ENCODE measurements at regions not wholly inside any gene's neighbourhood (a gene's known extent, or its start where the extent isn't known, plus 50 kb on each side); places are given as distances from the start of the nearest gene placed in this dataset.

GRCh38 chr19:32018014-32018413 lies 327.4 kb upstream of the ZNF507 start:
- H3K4me3 ChIP-seq (ENCODE audit: low read depth in 1 of 3, low read length in 3 of 3), result no peak overlapping the region
- peaks cover 0 to 2% (median 0%) of the 10 kb centered on the region in 4 donors for H3K9me3 ChIP-seq (ENCODE audit: control insufficient read depth in 4 of 4, low read length in 3 of 4)
- peaks cover 0 to 9% (median 2%) of the 10 kb centered on the region in 4 donors for H3K27me3 ChIP-seq (ENCODE audit: control insufficient read depth in 4 of 4, insufficient read depth in 4 of 4, low read length in 3 of 4)
- WGBS, result 53% methylated on average over 6 of the region's 6 CpGs
- DNase-seq (ENCODE audit: low spot score), result no peak
- no peak for TF ChIP-seq GABPA (IDR thresholded peaks at IDR 0.05 in 1 of 2, conservative IDR thresholded peaks at IDR 0.05 in 1 of 2)
- no peak for TF ChIP-seq JUND (IDR thresholded peaks at IDR 0.05)
- no peak for TF ChIP-seq ZBTB33 (IDR thresholded peaks at IDR 0.05)
- TF ChIP-seq FOXA2 (IDR thresholded peaks at IDR 0.05), result no peak
- TF ChIP-seq SP1 (IDR thresholded peaks at IDR 0.05), result no peak
- TF ChIP-seq RXRA (IDR thresholded peaks at IDR 0.05), result no peak
- no peak for TF ChIP-seq CTCF (IDR thresholded peaks at IDR 0.05; ENCODE audit: low read depth, low read length, missing input control)
- TF ChIP-seq EGR1 (IDR thresholded peaks at IDR 0.05; ENCODE audit: low read depth in 2 of 2), result no peak
- no peak for TF ChIP-seq FOXA1 (IDR thresholded peaks at IDR 0.05)
- TF ChIP-seq MAX (IDR thresholded peaks at IDR 0.05), result no peak
- TF ChIP-seq HNF4G (IDR thresholded peaks at IDR 0.05), result no peak
- TF ChIP-seq TAF1 (conservative IDR thresholded peaks at IDR 0.05), result no peak
- TF ChIP-seq REST (IDR thresholded peaks at IDR 0.05), result no peak
- no peak for TF ChIP-seq NR2F2 (IDR thresholded peaks at IDR 0.05)
- no peak for TF ChIP-seq HNF4A (conservative IDR thresholded peaks at IDR 0.05)
- no peak for TF ChIP-seq ATF3 (IDR thresholded peaks at IDR 0.05)
- TF ChIP-seq YY1 (IDR thresholded peaks at IDR 0.05), result no peak
- no peak for TF ChIP-seq RAD21 (IDR thresholded peaks at IDR 0.05)
- H3K9ac ChIP-seq (ENCODE audit: low read depth in 1 of 2, low read length in 2 of 2), result no peak overlapping the region
- H3K36me3 ChIP-seq (ENCODE audit: control insufficient read depth in 4 of 4, insufficient read depth in 3 of 4, low read depth in 1 of 4, low read length in 3 of 4), result no peaks in the 10 kb centered on the region
- H3K4me1 ChIP-seq (ENCODE audit: control insufficient read depth in 4 of 4, insufficient read depth in 4 of 4, low read length in 3 of 4), result no peaks in the 10 kb centered on the region
- no peak overlapping the region for H3K27ac ChIP-seq (ENCODE audit: low read depth in 1 of 2, low read length in 2 of 2)
